Right kidney (tissue), 1 donor: ENCODE measurements at regions not wholly inside any gene's neighbourhood (a gene's known extent, or its start where the extent isn't known, plus 50 kb on each side); places are given as distances from the start of the nearest gene placed in this dataset.
A peak's percentile ranks its signal among the peaks of the same experiment; 100 is the strongest.

Experiments used
- DNase-seq: peaks from one replicate; pipeline ENCODE4 v3.0.0-alpha.2; 2016

- no peak for DNase-seq
These were observed 55.0 kb downstream of the SOX4 start for GRCh38 chr6:21648475-21649050.

DNA sequence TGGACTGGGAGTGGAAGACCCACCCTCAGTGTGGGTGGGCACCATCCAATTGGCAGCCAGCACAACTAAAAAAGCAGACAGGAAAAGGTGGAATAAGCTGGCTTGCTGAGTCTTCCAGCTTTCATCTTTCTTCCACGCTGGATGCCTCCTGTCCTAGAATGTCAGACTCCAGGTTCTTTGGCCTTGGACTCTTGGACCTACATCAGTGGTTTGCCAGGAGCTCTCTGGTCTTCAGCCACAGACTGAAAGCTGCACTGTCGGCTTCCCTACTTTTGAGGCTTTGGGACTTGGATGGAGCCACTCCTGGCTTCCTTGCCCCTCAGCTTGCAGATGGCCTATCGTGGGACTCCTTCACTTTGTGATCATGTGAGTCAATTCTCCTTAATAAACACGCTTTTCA, 59.8 kb downstream of the SOX4 start:
- no peak for DNase-seq

DNA sequence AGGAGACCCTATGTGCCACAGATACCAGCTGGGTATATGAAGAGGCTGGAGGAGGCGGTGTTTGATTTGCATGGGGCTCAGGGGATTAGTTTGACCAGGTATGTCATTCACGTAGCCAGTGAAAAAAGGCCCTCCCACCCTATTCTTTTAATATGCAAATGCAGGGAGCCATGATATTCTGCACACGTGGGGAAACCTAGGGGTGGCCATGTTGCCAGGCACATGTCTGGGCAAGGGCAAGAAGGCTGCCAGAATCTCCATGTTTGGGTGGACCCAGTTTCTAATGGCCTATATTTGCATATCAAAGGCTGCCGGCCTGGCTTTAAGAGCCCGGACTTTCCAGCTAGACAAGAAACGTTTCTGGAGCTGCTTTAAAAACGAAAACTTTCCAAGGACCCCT, 60.4 kb downstream of the SOX4 start:
- DNase-seq: no peak

DNA sequence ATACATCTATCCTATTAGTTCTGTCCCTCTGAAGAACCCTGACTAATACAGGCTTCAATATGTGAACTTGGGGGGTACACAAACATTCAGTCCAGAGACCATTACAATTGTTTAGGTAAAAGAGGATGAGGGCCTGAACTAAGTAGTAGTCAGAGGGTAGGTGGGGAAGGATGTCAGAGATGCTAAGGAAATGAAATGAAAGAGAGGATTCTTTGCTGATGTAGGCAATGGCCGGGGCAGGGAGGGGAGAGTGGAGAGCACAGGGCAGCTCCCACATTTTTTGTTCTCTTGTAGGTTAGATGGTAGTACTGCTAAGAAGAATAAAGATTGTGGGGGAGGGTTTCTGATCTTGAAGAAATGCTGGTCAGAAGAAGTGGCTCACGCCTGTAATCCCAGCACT, 60.8 kb downstream of the SOX4 start:
- no peak for DNase-seq

DNA sequence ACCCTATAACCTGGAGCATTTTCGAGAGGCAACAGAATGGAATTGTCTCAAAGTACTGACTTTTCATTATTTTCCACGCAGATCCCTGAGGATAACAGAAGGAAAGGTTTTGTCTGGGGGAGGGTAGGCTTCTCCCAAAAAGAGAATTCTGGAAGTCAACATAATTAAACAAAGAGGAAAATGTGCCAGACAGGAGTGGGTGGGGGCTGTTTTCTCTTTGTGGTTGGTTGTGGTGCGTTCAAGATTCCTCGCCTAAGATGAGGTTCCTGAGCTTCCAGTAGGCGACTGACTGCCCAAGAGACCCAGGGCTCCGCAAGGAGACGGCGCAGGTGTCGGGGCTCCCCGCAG, 70.4 kb downstream of the SOX4 start:
- no peak for DNase-seq

DNA sequence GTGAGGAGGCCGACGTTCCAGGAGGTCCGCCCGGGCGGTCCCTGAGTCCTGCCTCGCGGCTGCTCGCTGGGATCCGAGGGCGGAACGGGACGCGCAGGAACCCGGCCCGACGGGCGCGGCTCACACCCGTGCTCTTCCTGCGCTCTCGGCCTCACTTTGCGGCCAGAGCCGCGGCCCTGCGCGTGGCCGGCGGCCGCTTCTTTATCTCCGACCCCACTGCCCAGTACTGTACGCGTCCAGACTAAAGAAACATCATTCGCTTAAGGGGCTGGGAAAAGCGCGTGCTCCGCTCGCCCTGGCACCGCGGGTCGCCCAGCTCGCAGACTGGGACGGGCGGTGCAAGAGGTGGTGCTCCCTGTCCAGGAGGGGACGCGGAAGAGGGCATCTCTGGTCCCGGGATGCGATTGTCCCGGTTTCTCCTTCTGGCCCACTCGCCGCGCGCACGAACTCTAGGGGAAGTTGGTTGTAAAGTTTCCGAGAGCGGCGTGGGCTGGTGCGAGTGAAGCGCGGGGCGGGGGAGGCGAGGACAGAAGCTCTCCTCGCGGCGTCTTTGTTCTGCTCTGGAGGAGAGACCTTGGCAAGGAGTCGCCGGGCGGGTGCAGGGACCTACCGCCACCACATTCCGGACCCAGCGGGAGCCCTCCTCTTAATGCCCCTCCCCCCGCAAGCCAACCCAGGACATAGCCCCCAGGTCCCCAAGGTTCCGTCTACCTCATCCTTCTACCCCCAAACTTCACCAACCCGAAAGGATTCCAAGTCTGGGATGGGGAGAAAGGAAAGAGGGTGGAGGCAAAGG, 71.0 kb downstream of the SOX4 start:
- peak; percentile 92 for DNase-seq

DNA sequence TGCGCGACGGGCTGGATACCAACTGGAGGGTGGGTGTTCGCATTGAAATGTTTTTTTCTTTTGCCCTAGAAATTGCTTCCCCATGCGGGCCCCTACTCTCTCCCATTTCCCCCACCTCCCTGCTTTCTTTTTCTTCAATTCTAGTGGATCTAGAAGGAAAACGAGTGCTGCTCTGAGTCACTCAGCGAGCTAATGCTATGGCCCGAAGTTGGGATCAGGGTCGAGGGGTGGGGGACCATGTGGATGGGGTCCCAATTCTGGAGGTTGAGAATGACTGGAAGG, 71.5 kb downstream of the SOX4 start:
- no peak for DNase-seq

DNA sequence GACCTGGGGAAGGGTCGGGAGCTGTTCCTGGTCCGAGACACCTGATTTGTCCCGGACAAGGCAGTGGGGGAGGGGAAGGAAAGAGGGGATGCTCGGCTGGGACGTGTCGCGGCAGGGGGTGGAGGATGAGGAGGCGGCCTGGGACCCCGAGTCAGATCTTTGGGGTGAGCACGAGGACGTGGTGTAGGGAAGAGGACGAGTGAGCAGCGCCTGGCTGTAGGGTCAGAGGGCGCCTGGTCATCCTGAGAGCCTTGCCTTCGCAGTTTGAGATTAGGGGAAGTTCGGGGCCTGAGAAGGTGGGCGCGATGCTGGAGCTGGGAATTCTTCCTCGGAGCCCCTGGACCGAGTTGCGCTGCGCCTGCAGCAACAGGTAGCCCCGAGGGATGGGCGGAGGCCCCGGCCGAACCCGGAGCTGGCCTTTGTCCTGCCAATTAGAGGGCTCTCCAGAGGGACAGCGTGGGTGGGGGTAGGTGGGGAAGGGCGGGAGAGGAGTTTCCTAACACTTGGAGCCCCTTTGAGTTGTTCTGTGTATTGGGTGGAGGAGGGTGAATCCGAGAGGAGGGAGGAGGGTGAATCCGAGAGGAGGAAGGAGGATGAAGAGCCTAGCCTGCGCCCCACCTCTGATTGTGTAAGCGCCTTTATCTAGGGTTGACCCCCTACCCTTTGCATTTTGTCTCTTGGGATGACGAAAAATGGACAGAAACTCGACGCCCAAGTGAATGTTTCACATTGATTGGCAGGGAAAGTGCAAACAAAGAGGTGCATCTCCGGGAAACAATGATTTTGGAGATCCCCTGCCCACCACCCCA, 72.0 kb downstream of the SOX4 start:
- DNase-seq: peak; percentile 80

GRCh38 chr6:21666201-21666691, 72.7 kb downstream of the SOX4 start:
- DNase-seq: peak; percentile 76

DNA sequence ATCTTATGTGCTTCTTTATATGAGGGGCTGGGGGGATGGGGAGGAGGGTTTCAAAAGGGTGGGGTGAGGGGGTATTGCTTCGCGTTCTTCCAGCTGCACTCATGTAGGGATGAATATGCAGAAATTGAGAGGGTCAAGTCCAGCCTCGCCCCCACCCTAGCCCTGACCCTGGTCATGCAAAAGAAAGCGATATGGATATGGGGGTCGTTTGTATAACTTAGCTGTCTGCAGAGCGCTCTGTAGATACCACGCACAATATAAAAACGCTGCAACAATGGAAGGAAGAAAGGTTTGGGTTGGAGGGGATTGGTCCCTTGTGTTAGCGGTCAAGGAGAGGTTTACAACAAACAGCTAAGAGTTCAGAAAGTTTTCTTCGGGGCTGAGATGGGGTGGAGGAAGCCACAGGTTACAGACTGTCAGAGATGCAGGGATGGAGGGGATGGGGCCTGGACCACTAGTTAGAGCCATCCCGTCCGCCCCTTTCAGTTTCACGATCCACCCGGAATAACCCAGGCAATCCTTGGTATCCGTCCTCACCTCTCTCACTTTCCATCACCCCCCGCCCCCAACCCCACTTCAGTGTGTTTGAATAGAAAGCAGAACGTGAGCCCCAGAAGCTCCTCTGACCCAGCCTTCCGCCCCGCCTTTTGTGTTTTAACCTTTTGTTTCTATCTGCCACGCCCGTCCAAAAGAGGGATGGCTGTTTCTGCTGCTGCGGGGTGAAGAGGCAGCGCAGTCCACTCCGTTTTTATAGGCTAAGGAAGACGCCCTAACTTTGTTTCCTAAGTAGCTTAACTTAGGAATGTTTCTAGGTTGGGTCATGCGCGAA, 73.5 kb downstream of the SOX4 start:
- peak; percentile 72 for DNase-seq

GRCh38 chr6:21668795-21669194, 75.2 kb downstream of the SOX4 start:
- no peak for DNase-seq

DNA sequence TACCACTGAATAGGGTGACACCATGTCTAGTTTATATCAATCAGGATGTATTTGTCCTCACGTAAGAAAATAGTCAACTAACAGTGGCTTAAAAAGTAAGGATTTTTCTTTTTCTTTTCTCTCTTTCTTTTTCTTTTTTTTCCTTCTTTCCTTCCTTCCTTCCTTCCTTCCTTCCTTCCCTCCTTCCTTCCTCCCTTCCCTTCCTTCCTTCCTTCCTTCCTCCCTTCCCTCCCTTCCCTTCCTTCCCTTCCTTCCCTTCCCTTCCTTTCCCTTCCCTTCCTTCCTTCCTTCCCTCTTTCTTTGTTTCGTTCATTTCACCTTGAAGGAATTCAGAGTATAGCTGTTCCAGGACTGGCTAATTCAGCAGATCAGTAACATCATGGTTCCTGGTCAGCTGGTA, 83.2 kb downstream of the SOX4 start:
- DNase-seq: no peak

DNA sequence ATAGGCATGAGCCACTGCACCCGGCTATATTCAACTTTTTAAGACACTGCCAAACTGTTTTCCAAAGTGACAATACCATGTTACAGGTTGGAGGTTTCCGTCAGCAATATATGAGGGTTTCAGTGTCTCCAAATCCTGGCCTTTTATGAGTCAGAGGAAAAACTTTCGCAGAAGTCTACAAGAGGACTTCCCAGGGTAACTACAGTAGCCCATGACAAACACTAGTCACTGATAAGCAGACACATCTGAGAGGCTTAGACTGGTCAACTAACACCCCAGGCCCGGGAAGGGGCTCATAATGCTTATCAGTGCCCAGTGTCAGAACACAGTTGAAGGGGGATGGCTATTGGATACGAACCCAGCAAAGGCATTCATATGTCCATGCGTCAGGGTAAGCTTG, 85.4 kb downstream of the SOX4 start:
- no peak for DNase-seq

DNA sequence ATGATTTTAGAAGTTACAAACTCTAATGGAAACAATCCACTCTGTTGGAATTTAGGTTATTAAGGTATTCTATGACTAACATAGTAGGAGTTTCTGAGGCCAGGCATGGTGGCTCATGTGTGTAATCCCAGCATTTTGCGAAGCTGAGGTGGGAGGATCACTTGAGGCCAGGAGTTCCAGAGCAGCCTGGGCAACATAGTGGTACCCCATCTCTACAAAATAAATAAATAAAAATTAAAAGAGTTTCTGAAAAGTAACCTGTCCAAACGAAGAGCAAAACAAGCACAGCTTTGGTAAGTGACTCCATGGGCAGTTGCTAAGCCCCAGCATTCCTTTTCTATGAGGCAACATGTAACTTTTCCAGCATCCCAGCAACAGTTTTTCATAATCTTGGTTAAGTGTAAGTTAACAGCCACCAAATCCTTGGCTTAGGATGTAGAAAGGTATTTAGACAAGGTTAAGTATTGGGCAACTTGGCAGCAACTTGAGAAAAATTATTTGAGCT, 86.3 kb downstream of the SOX4 start:
- no peak for DNase-seq

DNA sequence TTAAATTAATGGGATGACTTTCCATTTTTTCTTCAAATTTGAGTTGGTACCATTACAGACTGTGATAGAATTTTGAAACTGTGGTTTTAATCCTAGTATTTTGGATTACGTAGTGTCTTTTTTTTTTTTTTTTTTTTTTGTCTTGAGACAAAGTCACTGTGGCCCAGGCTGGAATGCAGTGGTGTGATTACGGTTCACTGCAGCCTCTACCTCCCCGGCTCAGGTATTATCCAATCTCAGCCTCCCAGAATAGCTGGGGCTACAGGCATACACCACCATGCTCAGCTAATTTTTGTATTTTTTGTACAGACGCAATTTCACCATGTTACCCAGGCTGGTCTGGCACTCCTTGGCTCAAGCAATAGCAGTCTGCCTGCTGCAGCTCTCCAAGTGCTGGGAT, 87.1 kb downstream of the SOX4 start:
- no peak for DNase-seq

DNA sequence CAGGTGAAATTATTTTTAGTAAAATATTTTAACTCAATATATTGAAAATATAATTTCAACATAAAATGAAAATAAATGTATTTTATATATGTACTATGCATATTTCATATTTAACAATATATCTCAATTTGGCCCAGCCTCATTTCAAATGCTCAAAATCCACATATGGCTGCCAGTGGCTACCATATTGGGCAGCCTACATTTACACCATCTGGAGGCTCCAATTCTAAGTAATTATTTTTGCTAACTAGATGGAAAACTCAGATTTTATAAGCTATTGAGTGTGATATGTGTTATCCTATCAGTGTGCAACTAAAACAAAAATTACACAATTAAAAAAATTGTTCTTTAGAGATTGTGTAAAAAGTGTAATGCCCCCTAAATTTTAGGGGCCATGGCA, 96.9 kb downstream of the SOX4 start:
- DNase-seq: no peak

DNA sequence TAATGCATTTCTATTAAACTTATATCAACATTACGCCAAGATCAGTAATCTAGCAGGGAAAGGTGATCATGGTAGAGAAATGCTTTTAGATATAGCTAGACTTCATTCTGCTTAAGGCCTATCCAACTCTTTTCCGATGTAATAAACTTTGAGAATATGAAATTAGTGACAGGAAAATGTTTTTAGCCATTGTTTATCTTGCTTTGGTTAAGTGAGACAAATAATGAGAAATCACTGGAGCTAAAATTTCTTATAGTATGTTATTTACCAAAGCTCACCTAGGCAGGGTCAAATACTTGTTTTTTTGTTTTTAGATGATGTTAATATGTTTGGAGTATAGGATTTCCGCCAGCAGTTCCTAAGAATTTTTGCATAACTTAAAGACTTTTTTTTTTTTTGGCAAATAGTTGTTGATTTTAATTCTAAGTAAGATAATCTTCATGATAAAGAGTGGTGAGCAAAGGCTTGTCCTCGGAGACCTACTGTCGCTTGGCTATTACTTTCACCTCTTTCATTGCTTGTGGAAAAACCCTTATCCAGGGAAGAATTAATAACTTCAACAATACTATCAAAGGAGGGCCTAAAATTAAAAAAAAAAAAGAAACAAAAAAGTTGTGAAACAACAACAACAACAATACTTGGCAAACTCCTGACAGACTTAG, 98.3 kb downstream of the SOX4 start:
- DNase-seq: no peak

DNA sequence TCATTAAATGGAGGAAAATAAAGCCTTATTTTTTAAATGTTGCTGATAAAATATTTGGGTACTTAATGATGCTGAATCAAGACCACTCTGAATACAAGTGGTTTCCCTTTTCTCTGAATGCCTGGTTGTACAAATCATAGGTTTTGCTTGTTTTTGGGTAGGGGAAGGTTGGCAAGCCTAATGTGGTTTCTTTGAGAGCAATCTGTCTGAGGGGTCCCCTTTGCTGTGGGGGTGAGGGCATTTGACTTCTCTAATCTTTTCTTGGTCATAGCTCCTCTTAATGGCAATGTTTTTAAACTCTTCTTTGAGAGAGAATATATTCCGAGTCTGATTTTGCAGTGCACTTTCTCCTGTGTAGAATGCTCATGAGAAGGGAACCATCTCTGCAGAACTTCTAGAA, 99.2 kb downstream of the SOX4 start:
- no peak for DNase-seq

DNA sequence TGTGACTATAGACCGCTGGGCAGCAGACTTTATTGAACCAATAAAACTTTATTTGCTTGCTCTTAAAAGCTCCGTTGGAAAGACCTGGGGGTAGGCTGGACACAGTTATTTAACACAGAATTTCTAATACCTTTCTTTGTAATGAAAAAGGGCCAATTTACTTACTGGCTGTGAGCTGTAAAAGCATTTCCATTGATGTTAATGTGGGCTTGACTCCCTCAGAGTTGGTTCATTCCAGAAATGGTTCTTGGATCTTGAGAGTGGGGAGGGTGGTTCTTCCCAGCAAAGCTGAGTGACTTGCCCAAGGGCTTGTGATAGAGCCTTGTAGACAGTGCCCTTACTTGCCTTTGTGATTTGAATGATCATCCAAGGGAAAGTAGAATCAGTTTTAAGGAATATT, 100.6 kb downstream of the SOX4 start:
- no peak for DNase-seq

DNA sequence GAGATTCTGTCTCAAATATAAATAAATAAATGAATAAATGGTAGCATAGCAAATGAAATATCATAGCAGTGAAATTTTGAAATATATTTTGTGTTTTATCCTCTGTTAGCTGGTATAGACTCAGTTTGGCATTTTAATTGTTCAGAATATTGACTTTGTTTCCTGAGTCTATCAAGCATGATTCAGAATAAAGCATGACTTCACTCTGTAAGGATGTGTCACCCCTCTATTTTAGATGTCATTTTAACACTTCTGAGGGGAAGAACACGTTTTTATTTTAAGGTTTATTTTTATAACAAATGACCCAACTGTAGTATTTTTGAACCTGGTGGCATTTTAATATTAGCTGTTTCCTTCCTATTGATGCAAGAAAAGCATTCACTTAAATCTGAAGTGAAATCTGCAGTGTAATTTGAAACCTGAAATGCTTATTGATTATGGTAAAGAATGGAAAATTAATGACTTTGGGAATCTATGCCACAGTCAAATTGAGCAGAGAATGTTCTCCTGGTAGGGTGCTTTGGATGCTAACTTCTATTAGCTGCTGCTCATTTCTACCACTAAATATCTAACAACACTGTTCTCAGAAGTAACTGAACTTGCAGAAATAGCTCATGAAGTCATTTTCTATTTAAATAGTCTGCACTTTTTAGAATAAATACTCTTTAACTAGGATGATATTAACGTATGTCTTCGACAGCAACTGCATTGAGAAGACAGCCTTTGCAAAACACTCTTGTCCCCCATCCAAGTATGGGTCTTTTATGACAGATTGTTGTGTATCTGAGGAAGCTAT, 114.2 kb downstream of the SOX4 start:
- no peak for DNase-seq

- no peak for DNase-seq
These were observed 114.7 kb downstream of the SOX4 start for GRCh38 chr6:21708320-21708580.

DNA sequence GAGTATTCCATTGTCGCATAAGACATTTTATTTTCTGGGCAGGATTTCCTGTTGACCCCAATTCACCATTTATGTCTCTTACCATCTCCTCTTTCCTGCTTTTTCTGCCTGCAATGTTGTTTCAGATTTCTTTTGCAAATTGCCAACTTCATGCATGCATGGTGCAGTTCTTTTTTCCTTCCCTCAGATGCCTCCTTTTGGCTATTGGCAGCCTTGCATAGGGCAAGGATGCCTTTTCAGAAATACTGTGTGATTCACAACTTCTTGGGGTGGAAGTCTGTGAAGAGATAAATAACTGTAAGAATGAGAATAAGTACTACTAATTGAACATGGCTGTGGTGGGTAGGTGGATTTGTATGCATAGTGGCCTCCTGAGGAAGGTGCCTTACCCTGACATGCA, 116.7 kb downstream of the SOX4 start:
- DNase-seq: no peak
